Activated naive CD4-positive, alpha-beta T cell treated with anti-CD3 and anti-CD28 coated beads for 36 hours (primary cell): ENCODE measurements at regions not wholly inside any gene's neighbourhood (a gene's known extent, or its start where the extent isn't known, plus 50 kb on each side); places are given as distances from the start of the nearest gene placed in this dataset.
"Not testable (repeated sequence)": the region's sequence is repeated elsewhere in the genome, so short reads cannot be mapped to it uniquely, and the experiment has no call there.

ENCODE experiments used
- CTCF ChIA-PET: fragments of 350-600 bp; sonication (Branson Sonifier 250); formaldehyde crosslinking; loops from one replicate; lab custom pipeline; 2021; ENCODE audit warnings: antibody characterized with exemption; lab: Charles Lee
- DNase-seq: peaks from one replicate; pipeline ENCODE4 v3.0.0-alpha.2; 2020
- H3K27ac Mint-ChIP-seq: one replicate; pipeline ENCODE4 v1.8.0; 2021; ENCODE audit warnings: mild to moderate bottlenecking, mixed read lengths
- H3K27me3 Mint-ChIP-seq: one replicate; pipeline ENCODE4 v1.8.0; 2021; ENCODE audit warnings: low read depth, mixed read lengths
- H3K36me3 Mint-ChIP-seq: one replicate; pipeline ENCODE4 v1.8.0; 2021; ENCODE audit warnings: low read depth, mixed read lengths
- H3K4me1 Mint-ChIP-seq: one replicate; pipeline ENCODE4 v1.8.0; 2021; ENCODE audit warnings: low read depth, mixed read lengths
- H3K4me3 Mint-ChIP-seq: one replicate; pipeline ENCODE4 v1.8.0; 2021; ENCODE audit warnings: mild to moderate bottlenecking, moderate library complexity, mixed read lengths
- H3K9me3 Mint-ChIP-seq: one replicate; pipeline ENCODE4 v1.8.0; 2021; ENCODE audit warnings: mixed read lengths
- intact Hi-C: fragments of 100-400 bp; cut with micrococcal nuclease; formaldehyde crosslinking; loops from one replicate; pipeline ENCODE4 v1.15.1; 2023

GRCh38 chr5:89630064-89630463, 747.1 kb upstream of the MEF2C start:
- CTCF ChIA-PET, H3K4me1 Mint-ChIP-seq, H3K36me3 Mint-ChIP-seq, DNase-seq, H3K4me3 Mint-ChIP-seq, intact Hi-C loops, H3K27ac Mint-ChIP-seq, H3K27me3 Mint-ChIP-seq, H3K9me3 Mint-ChIP-seq: not testable (repeated sequence)

DNA sequence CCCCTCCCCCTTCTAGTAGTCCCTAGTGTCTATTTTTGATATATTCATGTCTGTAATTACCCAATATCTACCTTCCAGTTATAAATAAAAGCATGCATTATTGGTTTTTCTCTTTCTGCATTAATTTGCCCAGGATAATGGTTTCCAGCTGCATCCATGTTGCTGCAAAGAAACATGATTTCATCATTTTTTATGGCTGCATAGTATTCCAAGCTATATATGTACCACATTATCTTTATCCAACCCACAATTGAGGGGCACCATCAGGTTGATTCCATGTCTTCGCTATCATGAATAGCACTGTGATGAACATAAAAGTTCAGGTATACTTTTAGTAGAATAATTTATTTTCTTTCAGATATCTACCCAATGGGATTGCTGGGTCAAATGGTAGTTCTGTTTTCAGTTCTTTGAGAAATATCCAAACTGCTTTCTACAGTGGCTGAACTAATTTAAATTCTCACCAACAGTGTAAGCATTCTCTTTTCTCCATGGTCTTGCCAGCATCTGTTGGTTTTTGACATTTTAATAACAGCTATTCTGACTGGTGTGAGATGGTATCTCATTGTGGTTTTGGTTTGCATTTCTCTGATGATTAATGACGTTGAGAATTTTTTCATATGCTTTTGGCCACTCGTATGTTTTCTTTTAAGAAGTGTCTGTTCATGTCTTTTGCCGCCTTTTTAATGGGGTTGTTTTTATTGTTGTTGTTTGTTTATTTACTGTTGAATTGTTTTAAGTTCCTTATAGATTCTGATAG, 746.1 kb upstream of the MEF2C start:
- no peak overlapping the region for H3K27ac Mint-ChIP-seq
- intact Hi-C loops: no loop called here
- no peaks in the 10 kb centered on the region for H3K36me3 Mint-ChIP-seq
- CTCF ChIA-PET: no interaction called here
- DNase-seq: no peak
- H3K4me3 Mint-ChIP-seq: no peak overlapping the region
- peaks cover 9% of the 10 kb centered on the region for H3K9me3 Mint-ChIP-seq
- no peaks in the 10 kb centered on the region for H3K4me1 Mint-ChIP-seq
- H3K27me3 Mint-ChIP-seq: no peaks in the 10 kb centered on the region

DNA sequence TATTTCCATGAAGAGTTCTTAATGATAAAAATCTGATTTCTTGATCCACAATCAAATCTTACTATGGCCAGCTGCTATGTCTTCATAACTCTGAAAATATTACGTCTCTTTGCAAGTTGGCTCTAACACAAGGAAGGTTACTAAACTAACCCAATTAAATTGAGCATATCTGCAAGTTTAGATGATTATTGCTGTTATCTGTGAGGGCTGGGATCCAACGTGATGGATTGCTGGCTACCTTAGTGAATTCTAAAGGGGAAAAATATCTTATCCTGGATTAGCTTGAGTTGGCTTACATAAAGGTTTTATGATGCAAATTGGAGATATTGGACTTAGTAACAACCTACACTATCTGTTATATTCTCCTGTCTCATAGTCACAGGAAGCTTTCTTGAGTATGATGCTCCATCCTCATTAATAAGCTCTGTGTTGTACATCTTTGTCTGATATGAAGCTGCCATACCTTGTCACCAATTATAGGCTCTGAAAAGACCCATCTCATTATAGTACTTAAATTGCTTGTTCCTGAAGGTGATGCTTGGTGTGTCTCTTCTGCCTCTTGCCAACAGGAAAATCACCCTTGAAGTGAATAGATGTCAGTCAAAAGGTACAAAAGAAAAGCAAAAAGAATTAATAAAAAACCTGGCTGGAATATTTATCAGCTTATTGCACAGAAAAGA, 733.0 kb upstream of the MEF2C start:
- intact Hi-C loops: no loop called here
- H3K27ac Mint-ChIP-seq: no peak overlapping the region
- no peak for DNase-seq
- no peaks in the 10 kb centered on the region for H3K4me1 Mint-ChIP-seq
- no peak overlapping the region for H3K4me3 Mint-ChIP-seq
- peaks cover 3% of the 10 kb centered on the region for H3K9me3 Mint-ChIP-seq
- H3K36me3 Mint-ChIP-seq: no peaks in the 10 kb centered on the region
- H3K27me3 Mint-ChIP-seq: no peaks in the 10 kb centered on the region
- CTCF ChIA-PET: no interaction called here

DNA sequence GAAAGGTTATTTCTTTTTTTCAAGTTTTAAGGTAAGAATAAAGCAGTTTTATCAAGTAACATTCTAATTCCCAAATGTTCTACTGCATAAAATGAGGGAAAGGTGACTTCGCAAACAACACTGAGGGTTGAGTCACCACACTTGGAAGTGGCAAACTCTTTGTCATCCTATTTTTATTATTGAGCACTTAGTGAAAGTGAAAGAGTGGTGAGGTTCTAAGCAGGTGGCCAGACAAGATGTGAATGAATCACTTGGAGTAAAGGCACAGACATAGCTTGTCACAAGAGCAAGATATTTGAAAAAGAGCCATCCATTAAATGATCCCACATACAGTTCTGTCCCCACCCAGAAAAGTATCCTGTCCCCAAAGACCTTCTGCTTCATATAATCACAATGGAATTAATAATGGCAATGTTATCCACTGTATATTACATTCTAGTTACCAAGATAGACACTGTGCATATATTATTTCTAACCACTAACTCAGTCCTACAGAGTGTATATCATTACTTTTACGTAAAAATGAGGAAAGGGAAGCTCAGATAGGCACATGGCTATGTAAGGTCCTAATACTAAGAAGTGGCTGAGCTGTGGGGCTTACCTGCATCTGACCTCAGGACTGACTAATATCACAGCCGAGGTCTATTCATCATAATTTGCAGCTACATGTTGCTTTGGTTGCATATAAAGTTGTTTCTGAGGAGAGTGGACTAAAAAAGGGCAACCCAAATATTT, 730.4 kb upstream of the MEF2C start:
- no peak for DNase-seq
- Mint-ChIP-seq H3K4me1 (no peaks in the 10 kb centered on the region), H3K27me3 (no peaks in the 10 kb centered on the region), H3K27ac (no peak overlapping the region), H3K9me3 (peaks cover 5% of the 10 kb centered on the region), H3K36me3 (no peaks in the 10 kb centered on the region), H3K4me3 (no peak overlapping the region)
- CTCF ChIA-PET: interaction anchor here (0.6 kb wide), 1 partner anchor 580 kb away, joined by 6 read pairs; no protein-coding TSS in a partner anchor
- intact Hi-C loops: no loop called here

GRCh38 chr5:89606939-89607534, 724.1 kb upstream of the MEF2C start:
- Mint-ChIP-seq H3K4me1 (no peaks in the 10 kb centered on the region), H3K36me3 (no peaks in the 10 kb centered on the region), H3K27ac (no peak overlapping the region), H3K4me3 (no peak overlapping the region), H3K9me3 (peaks cover 8% of the 10 kb centered on the region), H3K27me3 (no peaks in the 10 kb centered on the region)
- DNase-seq: no peak
- CTCF ChIA-PET: no interaction called here
- intact Hi-C loops: no loop called here

DNA sequence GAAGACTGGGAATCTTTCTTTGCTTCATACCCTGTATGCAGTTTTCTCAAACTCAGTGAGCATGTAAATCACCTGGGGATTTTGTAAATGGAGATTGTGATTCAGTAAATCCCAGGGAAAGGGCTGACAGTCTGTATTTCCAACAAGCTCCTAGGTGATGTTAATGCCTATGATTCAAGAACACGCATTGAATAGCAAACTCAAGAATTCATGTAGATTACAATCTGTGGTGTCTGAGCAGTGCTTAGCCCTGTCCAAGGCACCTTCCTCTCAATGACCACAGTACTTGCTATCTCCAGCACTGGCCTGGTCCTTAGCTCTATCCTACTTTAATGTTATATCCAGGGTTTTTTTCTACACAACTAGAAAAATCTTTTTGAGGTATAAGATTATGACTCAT, 721.4 kb upstream of the MEF2C start:
- H3K27me3 Mint-ChIP-seq: no peaks in the 10 kb centered on the region
- intact Hi-C loops: no loop called here
- no peaks in the 10 kb centered on the region for H3K36me3 Mint-ChIP-seq
- CTCF ChIA-PET: no interaction called here
- no peak overlapping the region for H3K27ac Mint-ChIP-seq
- H3K9me3 Mint-ChIP-seq: peaks cover 3% of the 10 kb centered on the region
- no peaks in the 10 kb centered on the region for H3K4me1 Mint-ChIP-seq
- no peak overlapping the region for H3K4me3 Mint-ChIP-seq
- no peak for DNase-seq

DNA sequence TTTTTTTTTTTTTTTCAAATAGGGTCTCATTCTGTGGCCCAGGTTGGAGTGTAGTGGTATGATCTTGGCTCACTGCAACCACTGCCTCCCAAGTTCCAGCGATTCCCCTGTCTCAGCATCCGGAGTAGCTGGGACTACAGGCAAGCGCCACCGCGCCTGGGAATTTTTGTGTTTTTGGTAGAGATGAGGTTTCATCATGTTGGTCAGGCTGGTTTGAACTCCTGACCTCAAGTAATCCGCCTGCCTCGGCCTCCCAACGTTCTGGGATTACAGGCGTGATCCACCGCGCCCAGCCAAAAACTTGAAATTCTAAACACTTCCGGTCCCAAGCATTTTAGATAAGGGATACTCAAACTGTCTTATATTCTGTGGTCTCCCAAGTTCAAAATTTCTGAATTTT, 718.9 kb upstream of the MEF2C start:
- DNase-seq: no peak
- intact Hi-C loops: no loop called here
- Mint-ChIP-seq H3K36me3 (no peaks in the 10 kb centered on the region), H3K4me3 (no peak overlapping the region), H3K27ac (no peak overlapping the region), H3K27me3 (no peaks in the 10 kb centered on the region), H3K9me3 (peaks cover 3% of the 10 kb centered on the region), H3K4me1 (no peaks in the 10 kb centered on the region)
- CTCF ChIA-PET: no interaction called here

- Mint-ChIP-seq H3K4me1 (no peaks in the 10 kb centered on the region), H3K4me3 (no peak overlapping the region), H3K36me3 (no peaks in the 10 kb centered on the region), H3K9me3 (no peaks in the 10 kb centered on the region), H3K27me3 (no peaks in the 10 kb centered on the region), H3K27ac (no peak overlapping the region)
- intact Hi-C loops: no loop called here
- DNase-seq: no peak
- CTCF ChIA-PET: no interaction called here
Measured at GRCh38 chr5:89597878-89598277, 714.9 kb upstream of the MEF2C start.

DNA sequence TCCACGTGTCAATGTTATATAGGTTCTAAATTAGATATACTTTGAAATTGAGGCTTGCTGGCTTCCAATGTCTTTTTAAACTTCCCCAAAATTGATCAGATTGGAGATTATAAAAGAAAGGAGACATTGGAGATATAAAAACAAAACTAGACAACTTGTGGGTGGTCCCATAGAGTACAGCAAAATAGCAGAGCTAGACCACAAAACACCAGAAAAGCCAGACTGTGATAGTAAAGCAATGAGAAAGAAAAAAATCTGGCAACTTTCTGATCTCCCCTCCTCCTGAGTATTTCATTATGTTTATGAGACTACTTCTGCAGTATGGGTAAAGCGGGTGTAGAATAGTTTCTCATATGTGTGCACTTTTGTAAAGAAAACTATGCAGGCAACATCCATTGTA, 713.8 kb upstream of the MEF2C start:
- Mint-ChIP-seq H3K36me3 (no peaks in the 10 kb centered on the region), H3K27me3 (no peaks in the 10 kb centered on the region), H3K4me3 (no peak overlapping the region), H3K9me3 (peaks cover under 1% of the 10 kb centered on the region), H3K4me1 (no peaks in the 10 kb centered on the region), H3K27ac (no peak overlapping the region)
- intact Hi-C loops: no loop called here
- no peak for DNase-seq
- CTCF ChIA-PET: no interaction called here

- H3K36me3 Mint-ChIP-seq: no peaks in the 10 kb centered on the region
- intact Hi-C loops: no loop called here
- no peak for DNase-seq
- H3K4me1 Mint-ChIP-seq: no peaks in the 10 kb centered on the region
- H3K27me3 Mint-ChIP-seq: no peaks in the 10 kb centered on the region
- peaks cover 4% of the 10 kb centered on the region for H3K9me3 Mint-ChIP-seq
- H3K4me3 Mint-ChIP-seq: no peak overlapping the region
- H3K27ac Mint-ChIP-seq: no peak overlapping the region
- CTCF ChIA-PET: no interaction called here
Measured at GRCh38 chr5:89595056-89595455, 712.1 kb upstream of the MEF2C start.

DNA sequence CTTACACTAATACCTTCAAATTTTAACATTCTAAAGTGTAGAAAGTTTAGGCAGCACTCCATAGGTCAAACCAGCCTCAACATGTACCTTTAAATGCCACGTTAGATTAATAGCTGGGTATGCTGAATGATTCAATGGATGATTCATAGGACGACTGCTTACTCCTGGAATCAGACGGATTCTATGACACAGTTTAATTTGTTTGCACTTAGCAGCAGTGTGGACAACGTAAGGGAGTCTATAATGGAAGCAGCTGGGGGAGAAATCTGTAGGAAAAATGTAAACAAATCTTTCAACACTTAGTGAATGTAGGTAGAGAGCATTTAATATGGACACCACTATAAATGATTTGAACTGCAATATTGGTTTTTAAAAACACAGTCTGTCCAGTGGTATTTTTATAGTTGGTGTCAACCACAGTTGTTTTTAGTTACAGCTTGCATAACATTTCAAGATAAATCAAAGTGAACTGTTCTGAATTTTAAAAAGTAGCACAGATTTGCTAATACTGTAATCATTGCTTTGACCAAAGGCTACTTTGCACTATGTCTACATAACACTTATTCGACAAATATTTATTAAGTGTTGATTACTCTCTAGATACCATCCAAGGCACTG, 701.5 kb upstream of the MEF2C start:
- H3K4me3 Mint-ChIP-seq: no peak overlapping the region
- no peak overlapping the region for H3K27ac Mint-ChIP-seq
- H3K36me3 Mint-ChIP-seq: no peaks in the 10 kb centered on the region
- no peak for DNase-seq
- peaks cover 2% of the 10 kb centered on the region for H3K9me3 Mint-ChIP-seq
- intact Hi-C loops: no loop called here
- CTCF ChIA-PET: no interaction called here
- H3K27me3 Mint-ChIP-seq: no peaks in the 10 kb centered on the region
- H3K4me1 Mint-ChIP-seq: no peaks in the 10 kb centered on the region

DNA sequence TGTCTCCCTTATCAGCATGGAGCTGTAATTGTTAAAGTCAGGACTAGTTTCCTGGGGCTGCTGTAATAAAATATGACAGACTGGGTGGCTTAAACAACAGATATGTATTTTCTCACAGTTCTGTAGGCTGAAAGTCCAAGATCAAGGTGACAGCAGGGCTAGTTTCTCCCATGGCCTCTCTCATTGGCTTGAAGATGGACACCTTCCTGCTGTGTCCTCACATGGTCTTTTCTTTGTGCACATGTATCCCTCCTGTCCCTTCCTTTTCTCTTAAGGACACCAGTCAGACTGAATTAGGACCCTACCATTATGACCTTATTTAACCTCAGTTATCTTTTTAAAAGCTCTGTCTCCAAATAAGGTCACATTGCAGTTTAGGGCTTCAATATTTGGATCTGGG, 700.5 kb upstream of the MEF2C start:
- Mint-ChIP-seq H3K4me3 (no peak overlapping the region), H3K27me3 (no peaks in the 10 kb centered on the region), H3K4me1 (no peaks in the 10 kb centered on the region), H3K9me3 (peaks cover 2% of the 10 kb centered on the region), H3K36me3 (no peaks in the 10 kb centered on the region), H3K27ac (no peak overlapping the region)
- intact Hi-C loops: no loop called here
- no peak for DNase-seq
- CTCF ChIA-PET: no interaction called here
